ENCODE measurements at regions not wholly inside any gene's neighbourhood (a gene's known extent, or its start where the extent isn't known, plus 50 kb on each side); places are given as distances from the start of the nearest gene placed in this dataset.

DNA sequence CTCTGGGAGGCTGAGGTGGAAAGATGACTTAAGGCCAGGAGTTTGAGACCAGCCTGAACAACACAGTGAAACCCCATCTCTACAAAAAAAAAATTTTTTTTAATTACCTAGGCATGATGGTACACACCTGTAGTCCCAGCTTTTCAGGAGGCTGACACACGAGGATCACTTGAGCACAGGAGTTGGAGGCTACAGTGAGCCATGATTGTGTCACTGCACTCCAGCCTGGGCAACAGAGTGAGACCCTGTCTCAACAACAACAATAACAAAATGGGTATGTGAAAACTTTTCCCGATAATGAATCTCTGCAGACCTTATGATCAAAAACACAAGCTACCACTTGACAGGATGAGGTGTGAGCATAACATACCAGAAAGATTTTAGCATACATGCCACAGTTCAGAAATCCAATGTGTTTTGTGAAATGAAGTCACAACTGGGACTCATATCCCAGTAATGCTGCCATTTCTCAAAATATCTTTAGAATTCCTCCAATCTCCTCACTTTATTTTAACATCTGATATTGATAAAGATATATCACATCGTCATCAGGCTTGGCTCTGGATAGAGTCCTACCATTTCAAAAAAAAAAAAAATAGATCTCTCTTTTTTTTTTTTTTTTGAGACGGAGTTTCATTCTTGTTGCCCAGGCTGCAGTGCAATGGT is 74.0 kb upstream of the PELI1 start:
- peaks cover 42% of the 10 kb centered on the region for H3K4me1 Mint-ChIP-seq
- no peak overlapping the region for H3K4me2 ChIP-seq
- no peak overlapping the region for H3K4me3 ChIP-seq
- H3K4me1 ChIP-seq (ENCODE audit: insufficient read depth): peaks cover 58% of the 10 kb centered on the region
- no peak for TF ChIP-seq ZNF114 (CRISPR knock-in tag; IDR thresholded peaks at IDR 0.05)
- no peaks in the 10 kb centered on the region for H3K9me3 Mint-ChIP-seq
- H3K27ac Mint-ChIP-seq: no peak overlapping the region; the same call in 1 of the 2 replicates
- H4K20me1 ChIP-seq (replicated peaks; ENCODE audit: insufficient read depth): no peaks in the 10 kb centered on the region
- peaks cover 3% of the 10 kb centered on the region; the same call in 1 of the 3 replicates for H3K36me3 Mint-ChIP-seq (ENCODE audit: low read depth)
- H3K36me3 ChIP-seq (ENCODE audit: insufficient read depth): no peaks in the 10 kb centered on the region
- H3K27ac ChIP-seq (ENCODE audit: low read depth): no peak overlapping the region
- peaks cover 3% of the 10 kb centered on the region for H3K27me3 Mint-ChIP-seq (ENCODE audit: insufficient read depth, low read depth, poor library complexity)
- no peaks in the 10 kb centered on the region for H3K79me2 ChIP-seq (replicated peaks; ENCODE audit: insufficient read depth)
- H3K27me3 ChIP-seq (ENCODE audit: insufficient read depth): no peaks in the 10 kb centered on the region
- no peak for DNase-seq (ENCODE audit: low spot score)
- no peak overlapping the region for H2AFZ ChIP-seq
- no peaks in the 10 kb centered on the region for H3K9me2 ChIP-seq (ENCODE audit: insufficient read depth)
- no peak overlapping the region for H3K4me3 Mint-ChIP-seq
- H3F3A ChIP-seq (replicated peaks; ENCODE audit: low read depth): 0 out of 2 replicates have a peak, but pooled peaks cover 4% of the 10 kb centered on the region
- no peak for ATAC-seq

DNA sequence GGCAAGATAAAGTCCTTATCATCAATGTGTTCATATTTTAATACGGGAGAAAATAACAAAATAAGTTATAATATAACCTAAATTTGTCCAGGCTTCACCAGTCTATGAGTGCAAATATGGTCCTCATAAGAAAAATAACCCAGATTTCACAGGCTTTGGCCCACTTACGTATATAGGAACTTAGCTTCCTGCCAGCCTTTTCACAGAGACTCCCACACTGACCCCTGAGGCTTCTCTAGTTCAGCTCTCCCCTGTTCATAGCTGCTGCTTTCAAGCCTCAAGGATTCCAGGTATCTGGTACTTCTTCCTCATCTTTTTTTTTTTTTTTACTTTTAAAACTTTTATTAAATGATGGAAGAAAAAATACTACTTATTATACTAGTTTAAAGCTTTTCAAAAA is 74.9 kb upstream of the PELI1 start:
- Histone ChIP-seq H3K36me3 (ENCODE audit: insufficient read depth) (no peaks in the 10 kb centered on the region), H2AFZ (no peak overlapping the region), H4K20me1 (replicated peaks; ENCODE audit: insufficient read depth) (no peaks in the 10 kb centered on the region), H3K79me2 (replicated peaks; ENCODE audit: insufficient read depth) (no peaks in the 10 kb centered on the region), H3K9me2 (ENCODE audit: insufficient read depth) (no peaks in the 10 kb centered on the region), H3K4me3 (no peak overlapping the region), H3F3A (replicated peaks; ENCODE audit: low read depth) (0 out of 2 replicates have a peak, but pooled peaks cover 4% of the 10 kb centered on the region), H3K27me3 (ENCODE audit: insufficient read depth) (no peaks in the 10 kb centered on the region), H3K4me2 (no peak overlapping the region), H3K27ac (ENCODE audit: low read depth) (peak overlapping the region; percentile 35), H3K4me1 (ENCODE audit: insufficient read depth) (peaks cover 51% of the 10 kb centered on the region)
- TF ChIP-seq EZH2 (IDR thresholded peaks at IDR 0.05; ENCODE audit: low read depth, unreplicated experiment): no peak
- peaks cover 3% of the 10 kb centered on the region for H3K27me3 Mint-ChIP-seq (ENCODE audit: insufficient read depth, low read depth, poor library complexity)
- no peaks in the 10 kb centered on the region for H3K9me3 Mint-ChIP-seq
- ATAC-seq: peak; percentile 61
- H3K4me1 Mint-ChIP-seq: peaks cover 36% of the 10 kb centered on the region
- H3K4me3 Mint-ChIP-seq: no peak overlapping the region
- no peak overlapping the region for H3K27ac Mint-ChIP-seq
- DNase-seq (ENCODE audit: low spot score): no peak
- H3K36me3 Mint-ChIP-seq (ENCODE audit: low read depth): peaks cover 3% of the 10 kb centered on the region; the same call in 1 of the 3 replicates

DNA sequence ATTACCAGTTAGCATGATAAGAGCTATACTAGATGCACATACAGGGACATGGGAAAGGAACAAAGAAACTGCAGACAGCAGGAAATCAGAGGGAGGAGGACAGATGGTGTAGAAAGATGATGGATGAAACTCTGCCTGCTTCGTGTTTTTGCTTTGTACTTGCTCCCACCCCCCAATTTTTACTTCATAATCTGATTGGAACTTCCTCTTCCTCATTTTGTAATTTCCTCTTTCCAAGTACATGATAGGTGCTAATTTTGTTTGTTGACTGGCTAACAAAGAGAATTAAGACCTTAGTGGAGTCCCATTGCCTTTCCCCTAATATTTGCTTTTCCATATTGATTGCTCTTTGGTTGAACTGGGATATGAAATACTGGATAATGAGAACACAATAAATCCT is 76.0 kb upstream of the PELI1 start:
- Histone ChIP-seq H2AFZ (no peak overlapping the region; the same call in 1 of the 2 replicates), H3K4me1 (ENCODE audit: insufficient read depth) (peaks cover 41% of the 10 kb centered on the region), H3K27me3 (ENCODE audit: insufficient read depth) (no peaks in the 10 kb centered on the region), H3K4me2 (peak overlapping the region; percentile 72), H3F3A (replicated peaks; ENCODE audit: low read depth) (0 out of 2 replicates have a peak, but pooled peaks cover 4% of the 10 kb centered on the region), H3K79me2 (replicated peaks; ENCODE audit: insufficient read depth) (no peaks in the 10 kb centered on the region), H3K4me3 (no peak overlapping the region), H3K9me2 (ENCODE audit: insufficient read depth) (no peaks in the 10 kb centered on the region), H3K27ac (ENCODE audit: low read depth) (0 out of 2 replicates have a peak overlapping the region, but pooled peaks have one; percentile 35), H3K36me3 (ENCODE audit: insufficient read depth) (no peaks in the 10 kb centered on the region), H4K20me1 (replicated peaks; ENCODE audit: insufficient read depth) (no peaks in the 10 kb centered on the region)
- Mint-ChIP-seq H3K27ac (no peak overlapping the region), H3K36me3 (ENCODE audit: low read depth) (peaks cover 3% of the 10 kb centered on the region; the same call in 1 of the 3 replicates), H3K27me3 (ENCODE audit: insufficient read depth, low read depth, poor library complexity) (peaks cover 3% of the 10 kb centered on the region), H3K9me3 (no peaks in the 10 kb centered on the region), H3K4me3 (no peak overlapping the region), H3K4me1 (peaks cover 32% of the 10 kb centered on the region)
- DNase-seq (ENCODE audit: low spot score) (no peak), ATAC-seq (peak; percentile 20; the same call in 1 of the 3 replicates)
- no peak for TF ChIP-seq JUNB (IDR thresholded peaks at IDR 0.05; ENCODE audit: unreplicated experiment)
- no peak for TF ChIP-seq CREB1 (CRISPR knock-in tag; IDR thresholded peaks at IDR 0.05; ENCODE audit: low read depth)
- no peak for TF ChIP-seq EZH2 (IDR thresholded peaks at IDR 0.05; ENCODE audit: low read depth, unreplicated experiment)
- no peak for TF ChIP-seq ZNF114 (CRISPR knock-in tag; IDR thresholded peaks at IDR 0.05)
- TF ChIP-seq, protein P1, sequence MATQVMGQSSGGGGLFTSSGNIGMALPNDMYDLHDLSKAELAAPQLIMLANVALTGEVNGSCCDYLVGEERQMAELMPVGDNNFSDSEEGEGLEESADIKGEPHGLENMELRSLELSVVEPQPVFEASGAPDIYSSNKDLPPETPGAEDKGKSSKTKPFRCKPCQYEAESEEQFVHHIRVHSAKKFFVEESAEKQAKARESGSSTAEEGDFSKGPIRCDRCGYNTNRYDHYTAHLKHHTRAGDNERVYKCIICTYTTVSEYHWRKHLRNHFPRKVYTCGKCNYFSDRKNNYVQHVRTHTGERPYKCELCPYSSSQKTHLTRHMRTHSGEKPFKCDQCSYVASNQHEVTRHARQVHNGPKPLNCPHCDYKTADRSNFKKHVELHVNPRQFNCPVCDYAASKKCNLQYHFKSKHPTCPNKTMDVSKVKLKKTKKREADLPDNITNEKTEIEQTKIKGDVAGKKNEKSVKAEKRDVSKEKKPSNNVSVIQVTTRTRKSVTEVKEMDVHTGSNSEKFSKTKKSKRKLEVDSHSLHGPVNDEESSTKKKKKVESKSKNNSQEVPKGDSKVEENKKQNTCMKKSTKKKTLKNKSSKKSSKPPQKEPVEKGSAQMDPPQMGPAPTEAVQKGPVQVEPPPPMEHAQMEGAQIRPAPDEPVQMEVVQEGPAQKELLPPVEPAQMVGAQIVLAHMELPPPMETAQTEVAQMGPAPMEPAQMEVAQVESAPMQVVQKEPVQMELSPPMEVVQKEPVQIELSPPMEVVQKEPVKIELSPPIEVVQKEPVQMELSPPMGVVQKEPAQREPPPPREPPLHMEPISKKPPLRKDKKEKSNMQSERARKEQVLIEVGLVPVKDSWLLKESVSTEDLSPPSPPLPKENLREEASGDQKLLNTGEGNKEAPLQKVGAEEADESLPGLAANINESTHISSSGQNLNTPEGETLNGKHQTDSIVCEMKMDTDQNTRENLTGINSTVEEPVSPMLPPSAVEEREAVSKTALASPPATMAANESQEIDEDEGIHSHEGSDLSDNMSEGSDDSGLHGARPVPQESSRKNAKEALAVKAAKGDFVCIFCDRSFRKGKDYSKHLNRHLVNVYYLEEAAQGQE (IDR thresholded peaks at IDR 0.05; ENCODE audit: unreplicated experiment): no peak

All from GM23338 (cell line).